Astrocyte (in vitro differentiated cells and primary cell): ENCODE measurements at regions not wholly inside any gene's neighbourhood (a gene's known extent, or its start where the extent isn't known, plus 50 kb on each side); places are given as distances from the start of the nearest gene placed in this dataset.

Experiments used
- DNase-seq: peaks from one replicate; pipeline ENCODE4 v3.0.0-alpha.2; 2010; ENCODE audit warnings: low read depth
- FAIRE-seq: peaks from 2 replicates; lab custom pipeline; 2011; peaks lifted over from hg19 to GRCh38; lab: Jason Lieb, UNC
- H2AFZ ChIP-seq: 2 replicates; pipeline ENCODE4 v1.6.0; 2012; ENCODE audit warnings: low read depth, low read length, inconsistent platforms
- H3K27ac ChIP-seq: 2 replicates; pipeline ENCODE4 v1.5.1; 2011; ENCODE audit warnings: low read depth, low read length, inconsistent platforms
- H3K27me3 ChIP-seq: 2 replicates; pipeline ENCODE4 v1.6.0; 2011; ENCODE audit warnings: low read length, inconsistent platforms; ENCODE audit not compliant: insufficient read depth
- H3K36me3 ChIP-seq: 2 replicates; pipeline ENCODE4 v1.5.1; 2011; ENCODE audit warnings: low read length, inconsistent platforms; ENCODE audit not compliant: insufficient read depth
- H3K4me1 ChIP-seq: 2 replicates; pipeline ENCODE4 v1.5.1; 2011; ENCODE audit warnings: low read length, inconsistent platforms; ENCODE audit not compliant: insufficient read depth
- H3K4me2 ChIP-seq: 2 replicates; pipeline ENCODE4 v1.6.0; 2012; ENCODE audit warnings: low read length, inconsistent platforms
- H3K4me3 ChIP-seq: 2 replicates; pipeline ENCODE4 v1.5.1; 2011; ENCODE audit warnings: low read depth, mild to moderate bottlenecking, low read length, inconsistent platforms; ENCODE audit not compliant: insufficient read depth
- H3K79me2 ChIP-seq: 2 replicates; pipeline ENCODE4 v1.6.0; 2012; ENCODE audit warnings: mild to moderate bottlenecking, low read length, inconsistent platforms; ENCODE audit not compliant: insufficient read depth
- H3K9ac ChIP-seq: 2 replicates; pipeline ENCODE4 v1.6.0; 2012; ENCODE audit warnings: mild to moderate bottlenecking, low read length, inconsistent platforms
- H3K9me3 ChIP-seq: 2 replicates; pipeline ENCODE4 v1.5.1; 2012; ENCODE audit warnings: low read depth, mild to moderate bottlenecking, low read length, inconsistent platforms; ENCODE audit not compliant: insufficient read depth
- H4K20me1 ChIP-seq: 2 replicates; pipeline ENCODE4 v1.6.0; 2012; ENCODE audit warnings: low read length, inconsistent platforms; ENCODE audit not compliant: insufficient read depth
- H3K27ac Mint-ChIP-seq: one replicate; pipeline ENCODE4 v1.8.0; 2021; ENCODE audit warnings: mild to moderate bottlenecking, mixed read lengths; ENCODE audit not compliant: unreplicated experiment
- H3K27me3 Mint-ChIP-seq: one replicate; pipeline ENCODE4 v1.8.0; 2021; ENCODE audit warnings: low read depth, mixed read lengths; ENCODE audit not compliant: unreplicated experiment
- H3K36me3 Mint-ChIP-seq: one replicate; pipeline ENCODE4 v1.8.0; 2021; ENCODE audit warnings: low read depth, mixed read lengths; ENCODE audit not compliant: unreplicated experiment
- H3K4me1 Mint-ChIP-seq: one replicate; pipeline ENCODE4 v1.8.0; 2021; ENCODE audit warnings: low read depth, mixed read lengths; ENCODE audit not compliant: unreplicated experiment
- H3K4me3 Mint-ChIP-seq: one replicate; pipeline ENCODE4 v1.8.0; 2021; ENCODE audit warnings: mild to moderate bottlenecking, moderate library complexity, mixed read lengths; ENCODE audit not compliant: unreplicated experiment
- H3K9me3 Mint-ChIP-seq: one replicate; pipeline ENCODE4 v1.8.0; 2021; ENCODE audit warnings: mild to moderate bottlenecking, mixed read lengths; ENCODE audit not compliant: unreplicated experiment
- CTCF ChIP-seq: IDR thresholded peaks from 2 replicates; pipeline ENCODE4 v1.5.1; 2011; ENCODE audit warnings: low read depth, mild to moderate bottlenecking, inconsistent platforms, low read length, moderate library complexity; ENCODE audit not compliant: insufficient read depth
- EZH2 ChIP-seq: IDR thresholded peaks from 2 replicates; pipeline ENCODE4 v1.6.1; 2012; ENCODE audit warnings: mild to moderate bottlenecking, low read length, inconsistent platforms; ENCODE audit not compliant: insufficient read depth

GRCh38 chr10:64497306-64497705, 976.1 kb downstream of the REEP3 start:
- no peaks in the 10 kb centered on the region for H3K79me2 ChIP-seq
- H2AFZ ChIP-seq: no peak overlapping the region
- H3K9ac ChIP-seq: no peak overlapping the region
- no peak overlapping the region for H3K27ac ChIP-seq
- no peak overlapping the region for H3K4me2 ChIP-seq
- H3K4me1 ChIP-seq: no peaks in the 10 kb centered on the region
- H3K4me3 ChIP-seq: no peak overlapping the region
- no peaks in the 10 kb centered on the region for H4K20me1 ChIP-seq
- Mint-ChIP-seq H3K4me3 (no peak overlapping the region), H3K9me3 (peaks cover 2% of the 10 kb centered on the region), H3K4me1 (no peaks in the 10 kb centered on the region), H3K36me3 (no peaks in the 10 kb centered on the region), H3K27me3 (no peaks in the 10 kb centered on the region), H3K27ac (no peak overlapping the region)
- DNase-seq (no peak), FAIRE-seq (no peak)
- no peaks in the 10 kb centered on the region for H3K36me3 ChIP-seq
- no peaks in the 10 kb centered on the region for H3K27me3 ChIP-seq
- TF ChIP-seq EZH2 (no peak), CTCF (no peak)
- H3K9me3 ChIP-seq: no peaks in the 10 kb centered on the region

- no peak for TF ChIP-seq CTCF
- TF ChIP-seq EZH2: no peak
- no peak overlapping the region for H2AFZ ChIP-seq
- no peaks in the 10 kb centered on the region for H3K36me3 ChIP-seq
- H3K27ac ChIP-seq: no peak overlapping the region
- no peaks in the 10 kb centered on the region for H3K4me1 ChIP-seq
- FAIRE-seq: no peak
- Mint-ChIP-seq H3K36me3 (no peaks in the 10 kb centered on the region), H3K4me1 (no peaks in the 10 kb centered on the region), H3K27ac (no peak overlapping the region), H3K9me3 (peaks cover 2% of the 10 kb centered on the region), H3K4me3 (no peak overlapping the region), H3K27me3 (peaks cover 2% of the 10 kb centered on the region)
- no peaks in the 10 kb centered on the region for H4K20me1 ChIP-seq
- no peak for DNase-seq
- no peaks in the 10 kb centered on the region for H3K79me2 ChIP-seq
- H3K4me2 ChIP-seq: no peak overlapping the region
- no peak overlapping the region for H3K4me3 ChIP-seq
- no peaks in the 10 kb centered on the region for H3K27me3 ChIP-seq
- H3K9me3 ChIP-seq: no peaks in the 10 kb centered on the region
- H3K9ac ChIP-seq: no peak overlapping the region
Observed at GRCh38 chr10:64501807-64502206, 980.6 kb downstream of the REEP3 start.

- Histone ChIP-seq H4K20me1 (no peaks in the 10 kb centered on the region), H3K36me3 (no peaks in the 10 kb centered on the region), H3K27ac (no peak overlapping the region), H2AFZ (no peak overlapping the region), H3K27me3 (no peaks in the 10 kb centered on the region), H3K4me2 (no peak overlapping the region), H3K79me2 (no peaks in the 10 kb centered on the region), H3K9ac (no peak overlapping the region), H3K4me1 (no peaks in the 10 kb centered on the region), H3K4me3 (no peak overlapping the region), H3K9me3 (no peaks in the 10 kb centered on the region)
- H3K36me3 Mint-ChIP-seq: no peaks in the 10 kb centered on the region
- FAIRE-seq: no peak
- H3K27me3 Mint-ChIP-seq: peaks cover 2% of the 10 kb centered on the region
- DNase-seq: no peak
- H3K9me3 Mint-ChIP-seq: peaks cover 2% of the 10 kb centered on the region
- H3K27ac Mint-ChIP-seq: no peak overlapping the region
- no peak overlapping the region for H3K4me3 Mint-ChIP-seq
- H3K4me1 Mint-ChIP-seq: no peaks in the 10 kb centered on the region
- TF ChIP-seq CTCF: no peak
- no peak for TF ChIP-seq EZH2
Observed at GRCh38 chr10:64502936-64503335, 981.7 kb downstream of the REEP3 start.
